ENCODE measurements at regions not wholly inside any gene's neighbourhood (a gene's known extent, or its start where the extent isn't known, plus 50 kb on each side); places are given as distances from the start of the nearest gene placed in this dataset.

DNA sequence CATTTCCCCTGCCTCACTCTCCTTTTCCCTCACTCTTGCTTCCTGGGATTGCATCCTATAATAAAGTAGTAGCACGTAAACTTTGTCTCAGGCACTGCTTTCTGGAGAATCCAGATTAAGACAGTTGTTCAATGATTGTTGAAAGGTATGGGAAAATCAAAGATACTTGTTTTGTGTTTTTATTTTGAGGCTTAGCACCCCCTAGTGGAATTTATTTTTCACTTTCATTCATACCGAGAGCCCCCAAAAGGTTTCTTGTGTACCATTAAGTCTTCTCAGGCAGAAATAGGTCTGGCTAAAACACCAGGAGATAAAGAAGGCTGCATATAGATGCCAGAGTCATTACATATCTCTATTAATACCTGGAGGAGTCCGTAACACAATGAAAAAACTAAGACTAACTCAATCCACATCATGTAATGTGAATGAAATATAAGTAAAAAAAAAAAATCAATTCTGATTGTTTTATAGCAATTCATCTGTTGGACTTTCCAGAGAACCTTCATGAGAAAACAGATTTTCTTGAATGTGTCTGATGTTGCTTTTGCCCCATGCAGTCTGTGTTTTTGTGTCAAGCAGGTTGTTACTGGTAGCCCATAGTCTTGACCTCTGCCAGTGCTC, 103.5 kb downstream of the RPE65 start:
- no peaks in the 10 kb centered on the region for H3K9me3 ChIP-seq
- H3K36me3 ChIP-seq = no peaks in the 10 kb centered on the region
- H3K27me3 ChIP-seq (ENCODE audit: low read depth) = no peaks in the 10 kb centered on the region
- H3K4me1 ChIP-seq = no peaks in the 10 kb centered on the region
- no peak for DNase-seq
- no peak overlapping the region for H3K27ac ChIP-seq
- intact Hi-C loops (cut with DNase I) = no loop called here
- ATAC-seq = no peak
- TF ChIP-seq, protein P1, sequence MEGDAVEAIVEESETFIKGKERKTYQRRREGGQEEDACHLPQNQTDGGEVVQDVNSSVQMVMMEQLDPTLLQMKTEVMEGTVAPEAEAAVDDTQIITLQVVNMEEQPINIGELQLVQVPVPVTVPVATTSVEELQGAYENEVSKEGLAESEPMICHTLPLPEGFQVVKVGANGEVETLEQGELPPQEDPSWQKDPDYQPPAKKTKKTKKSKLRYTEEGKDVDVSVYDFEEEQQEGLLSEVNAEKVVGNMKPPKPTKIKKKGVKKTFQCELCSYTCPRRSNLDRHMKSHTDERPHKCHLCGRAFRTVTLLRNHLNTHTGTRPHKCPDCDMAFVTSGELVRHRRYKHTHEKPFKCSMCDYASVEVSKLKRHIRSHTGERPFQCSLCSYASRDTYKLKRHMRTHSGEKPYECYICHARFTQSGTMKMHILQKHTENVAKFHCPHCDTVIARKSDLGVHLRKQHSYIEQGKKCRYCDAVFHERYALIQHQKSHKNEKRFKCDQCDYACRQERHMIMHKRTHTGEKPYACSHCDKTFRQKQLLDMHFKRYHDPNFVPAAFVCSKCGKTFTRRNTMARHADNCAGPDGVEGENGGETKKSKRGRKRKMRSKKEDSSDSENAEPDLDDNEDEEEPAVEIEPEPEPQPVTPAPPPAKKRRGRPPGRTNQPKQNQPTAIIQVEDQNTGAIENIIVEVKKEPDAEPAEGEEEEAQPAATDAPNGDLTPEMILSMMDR (IDR thresholded peaks at IDR 0.05) = peak; percentile 47
- no peak overlapping the region for H3K4me3 ChIP-seq

DNA sequence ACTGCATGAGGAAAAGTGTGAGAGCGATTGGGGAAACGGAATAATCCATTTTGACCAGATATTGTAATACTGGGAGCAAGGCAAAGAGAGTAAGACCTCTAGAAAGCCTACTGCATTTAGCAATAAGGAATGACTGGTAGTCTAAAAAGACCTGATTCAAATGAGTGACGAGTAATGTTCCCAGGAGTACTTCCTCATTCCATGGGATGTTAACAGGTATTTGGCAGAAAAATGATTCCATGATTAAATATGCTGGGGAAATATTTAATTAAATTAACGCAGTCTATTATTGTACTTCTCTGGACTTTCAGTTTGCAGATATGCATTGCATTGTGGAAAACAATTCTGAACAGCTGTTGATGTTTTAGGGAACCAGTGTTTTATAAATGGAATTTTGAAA, 105.5 kb downstream of the RPE65 start:
- TF ChIP-seq, protein P1 (IDR thresholded peaks at IDR 0.05) = no peak
- intact Hi-C loops (cut with DNase I) = loop anchor here (5.0 kb wide), 1 partner anchor 227 kb away; no protein-coding TSS in a partner anchor
- no peak overlapping the region for H3K27ac ChIP-seq
- no peak overlapping the region for H3K4me3 ChIP-seq
- no peaks in the 10 kb centered on the region for H3K4me1 ChIP-seq
- peak in 1 of 2 donors; percentile 47 for ATAC-seq
- H3K27me3 ChIP-seq (ENCODE audit: low read depth) = no peaks in the 10 kb centered on the region
- H3K36me3 ChIP-seq = no peaks in the 10 kb centered on the region
- H3K9me3 ChIP-seq = no peaks in the 10 kb centered on the region
- DNase-seq = no peak

DNA sequence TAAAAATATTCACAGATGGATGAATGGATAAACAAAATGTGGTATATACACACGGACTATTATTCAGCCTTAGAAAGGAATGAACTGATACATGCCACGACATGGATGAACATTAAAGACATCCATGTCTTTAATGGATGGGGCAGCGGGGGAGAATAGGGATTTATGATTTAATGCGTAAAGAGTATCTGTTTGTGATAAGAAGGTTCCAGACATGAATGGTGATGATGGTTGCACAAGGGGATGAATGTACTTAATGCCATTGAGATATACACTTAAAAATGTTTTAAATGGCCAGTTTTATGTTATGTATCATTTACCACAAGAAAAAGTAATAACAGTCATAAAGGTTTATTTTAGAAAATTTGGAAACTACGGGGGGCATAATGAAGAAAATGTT, 108.6 kb upstream of the WLS start:
- TF ChIP-seq, protein P1 (IDR thresholded peaks at IDR 0.05) = no peak
- Histone ChIP-seq H3K27me3 (ENCODE audit: low read depth) (no peaks in the 10 kb centered on the region), H3K4me1 (no peaks in the 10 kb centered on the region), H3K36me3 (no peaks in the 10 kb centered on the region), H3K9me3 (no peaks in the 10 kb centered on the region), H3K27ac (no peak overlapping the region), H3K4me3 (no peak overlapping the region)
- ATAC-seq (no peak), DNase-seq (no peak)
- intact Hi-C loops (cut with DNase I) = loop anchor here (5.0 kb wide), 1 partner anchor 224 kb away; no protein-coding TSS in a partner anchor

DNA sequence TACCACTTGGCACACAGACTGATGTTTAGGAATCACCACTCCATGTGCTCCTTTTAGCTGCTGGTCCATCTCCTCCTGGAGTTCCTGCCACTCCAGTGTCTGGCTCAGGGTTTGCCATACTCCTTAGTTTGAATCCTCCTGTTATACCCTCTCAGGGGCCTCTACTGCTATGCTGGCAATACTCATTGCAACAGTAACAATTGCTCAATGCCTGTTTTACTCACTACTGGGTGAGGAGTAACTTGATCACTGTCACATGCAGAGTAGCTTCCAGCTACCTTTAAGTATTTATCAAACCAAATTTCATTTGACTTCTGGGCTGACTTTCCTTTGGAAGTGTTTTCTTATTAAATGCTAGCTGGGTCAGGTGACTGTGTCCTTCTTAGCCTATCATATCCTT, 107.2 kb upstream of the WLS start:
- H3K4me3 ChIP-seq = no peak overlapping the region
- ATAC-seq (peak; percentile 55 to 64), DNase-seq (no peak)
- intact Hi-C loops (cut with DNase I) = no loop called here
- no peak overlapping the region for H3K27ac ChIP-seq
- TF ChIP-seq, protein P1 (IDR thresholded peaks at IDR 0.05) = no peak
- H3K4me1 ChIP-seq = no peaks in the 10 kb centered on the region
- H3K9me3 ChIP-seq = no peaks in the 10 kb centered on the region
- H3K36me3 ChIP-seq = no peaks in the 10 kb centered on the region
- H3K27me3 ChIP-seq (ENCODE audit: low read depth) = no peaks in the 10 kb centered on the region

DNA sequence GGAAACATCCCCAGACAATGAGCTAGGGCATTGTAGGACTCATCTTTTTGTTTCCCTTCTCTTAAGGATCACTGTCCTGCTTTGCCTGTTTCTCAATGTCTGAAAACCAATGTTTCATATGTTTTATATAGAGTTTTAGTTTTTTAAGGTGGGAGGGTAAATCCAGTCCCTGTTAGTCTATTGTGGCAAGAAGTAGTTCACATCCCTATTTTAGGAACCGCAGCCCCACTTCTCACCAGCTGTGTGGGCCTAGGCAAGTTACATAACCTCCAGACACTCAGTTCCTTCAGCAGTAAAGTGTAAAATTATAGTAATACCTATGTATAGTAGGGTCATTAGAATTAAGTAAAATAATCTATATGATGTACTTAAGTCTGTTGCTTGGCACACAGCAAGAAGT, 105.8 kb upstream of the WLS start:
- DNase-seq (no peak), ATAC-seq (peak; percentile 68 to 69)
- Histone ChIP-seq H3K36me3 (no peaks in the 10 kb centered on the region), H3K9me3 (no peaks in the 10 kb centered on the region), H3K27me3 (ENCODE audit: low read depth) (no peaks in the 10 kb centered on the region), H3K27ac (no peak overlapping the region), H3K4me1 (no peaks in the 10 kb centered on the region), H3K4me3 (no peak overlapping the region)
- intact Hi-C loops (cut with DNase I) = no loop called here
- TF ChIP-seq, protein P1 (IDR thresholded peaks at IDR 0.05) = no peak

All from lower lobe of right lung (tissue), 2 donors.